ENCODE measurements at regions not wholly inside any gene's neighbourhood (a gene's known extent, or its start where the extent isn't known, plus 50 kb on each side); places are given as distances from the start of the nearest gene placed in this dataset.
"Not testable (repeated sequence)": the region's sequence is repeated elsewhere in the genome, so short reads cannot be mapped to it uniquely, and the experiment has no call there.

- Histone ChIP-seq H3K36me3 (ENCODE audit: control insufficient read depth, insufficient read depth, low read length) (no peaks in the 10 kb centered on the region), H3K27me3 (ENCODE audit: control insufficient read depth, insufficient read depth, low read length) (no peaks in the 10 kb centered on the region), H3K27ac (ENCODE audit: low read length) (no peak overlapping the region), H3K9me3 (ENCODE audit: control insufficient read depth, insufficient read depth, low read depth, low read length) (no peaks in the 10 kb centered on the region), H3K4me1 (ENCODE audit: control insufficient read depth, insufficient read depth, low read length) (no peaks in the 10 kb centered on the region), H3K4me3 (ENCODE audit: low read depth in 2 of 2, low read length in 2 of 2) (no peak overlapping the region)
- intact Hi-C loops (cut with micrococcal nuclease; ENCODE audit: unreplicated experiment) (no loop called here), in situ Hi-C loops (cut with HindIII; ENCODE audit: low pct_unique_long_range_greater_than_20kb, low sequenced_read_pairs) (no loop called here)
- no peak for TF ChIP-seq CTCF (IDR thresholded peaks at IDR 0.05)
- DNase-seq (ENCODE audit: low read depth, low spot score), result no peak
- POLR2A ChIA-PET, result no interaction called here
- CTCF ChIA-PET, result no interaction called here
- ATAC-seq, result no peak
- no TSS peak for BruUV-seq (replicated peaks)
Measured at GRCh38 chr18:8933714-8934284, 168.7 kb upstream of the NDUFV2 start.

GRCh38 chr18:8935346-8935745 lies 167.2 kb upstream of the NDUFV2 start:
- BruUV-seq (replicated peaks); H3K27me3 ChIP-seq (ENCODE audit: control insufficient read depth, insufficient read depth, low read length); DNase-seq (ENCODE audit: low read depth, low spot score); H3K27ac ChIP-seq (ENCODE audit: low read length); H3K36me3 ChIP-seq (ENCODE audit: control insufficient read depth, insufficient read depth, low read length); intact Hi-C loops (cut with micrococcal nuclease; ENCODE audit: unreplicated experiment); ATAC-seq; H3K9me3 ChIP-seq (ENCODE audit: control insufficient read depth, insufficient read depth, low read depth, low read length); H3K4me3 ChIP-seq (ENCODE audit: low read depth in 2 of 2, low read length in 2 of 2); in situ Hi-C loops (cut with HindIII; ENCODE audit: low pct_unique_long_range_greater_than_20kb, low sequenced_read_pairs); POLR2A ChIA-PET; CTCF ChIA-PET; H3K4me1 ChIP-seq (ENCODE audit: control insufficient read depth, insufficient read depth, low read length): not testable (repeated sequence)

- POLR2A ChIA-PET, result no interaction called here
- DNase-seq (ENCODE audit: low read depth, low spot score) (no peak), ATAC-seq (no peak)
- no peaks in the 10 kb centered on the region for H3K36me3 ChIP-seq (ENCODE audit: control insufficient read depth, insufficient read depth, low read length)
- BruUV-seq (replicated peaks), result no TSS peak
- no peak overlapping the region for H3K4me3 ChIP-seq (ENCODE audit: low read depth in 2 of 2, low read length in 2 of 2)
- no peaks in the 10 kb centered on the region for H3K27me3 ChIP-seq (ENCODE audit: control insufficient read depth, insufficient read depth, low read length)
- CTCF ChIA-PET, result no interaction called here
- in situ Hi-C loops (cut with HindIII; ENCODE audit: low pct_unique_long_range_greater_than_20kb, low sequenced_read_pairs) (no loop called here), intact Hi-C loops (cut with micrococcal nuclease; ENCODE audit: unreplicated experiment) (no loop called here)
- no peaks in the 10 kb centered on the region for H3K9me3 ChIP-seq (ENCODE audit: control insufficient read depth, insufficient read depth, low read depth, low read length)
- no peak for TF ChIP-seq POLR2AphosphoS5 (IDR thresholded peaks at IDR 0.05; ENCODE audit: low read depth, low read length)
- TF ChIP-seq SIN3A (IDR thresholded peaks at IDR 0.05; ENCODE audit: borderline replicate concordance, insufficient read depth, low read depth, low read length), result no peak
- TF ChIP-seq, protein P1, sequence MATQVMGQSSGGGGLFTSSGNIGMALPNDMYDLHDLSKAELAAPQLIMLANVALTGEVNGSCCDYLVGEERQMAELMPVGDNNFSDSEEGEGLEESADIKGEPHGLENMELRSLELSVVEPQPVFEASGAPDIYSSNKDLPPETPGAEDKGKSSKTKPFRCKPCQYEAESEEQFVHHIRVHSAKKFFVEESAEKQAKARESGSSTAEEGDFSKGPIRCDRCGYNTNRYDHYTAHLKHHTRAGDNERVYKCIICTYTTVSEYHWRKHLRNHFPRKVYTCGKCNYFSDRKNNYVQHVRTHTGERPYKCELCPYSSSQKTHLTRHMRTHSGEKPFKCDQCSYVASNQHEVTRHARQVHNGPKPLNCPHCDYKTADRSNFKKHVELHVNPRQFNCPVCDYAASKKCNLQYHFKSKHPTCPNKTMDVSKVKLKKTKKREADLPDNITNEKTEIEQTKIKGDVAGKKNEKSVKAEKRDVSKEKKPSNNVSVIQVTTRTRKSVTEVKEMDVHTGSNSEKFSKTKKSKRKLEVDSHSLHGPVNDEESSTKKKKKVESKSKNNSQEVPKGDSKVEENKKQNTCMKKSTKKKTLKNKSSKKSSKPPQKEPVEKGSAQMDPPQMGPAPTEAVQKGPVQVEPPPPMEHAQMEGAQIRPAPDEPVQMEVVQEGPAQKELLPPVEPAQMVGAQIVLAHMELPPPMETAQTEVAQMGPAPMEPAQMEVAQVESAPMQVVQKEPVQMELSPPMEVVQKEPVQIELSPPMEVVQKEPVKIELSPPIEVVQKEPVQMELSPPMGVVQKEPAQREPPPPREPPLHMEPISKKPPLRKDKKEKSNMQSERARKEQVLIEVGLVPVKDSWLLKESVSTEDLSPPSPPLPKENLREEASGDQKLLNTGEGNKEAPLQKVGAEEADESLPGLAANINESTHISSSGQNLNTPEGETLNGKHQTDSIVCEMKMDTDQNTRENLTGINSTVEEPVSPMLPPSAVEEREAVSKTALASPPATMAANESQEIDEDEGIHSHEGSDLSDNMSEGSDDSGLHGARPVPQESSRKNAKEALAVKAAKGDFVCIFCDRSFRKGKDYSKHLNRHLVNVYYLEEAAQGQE (IDR thresholded peaks at IDR 0.05; ENCODE audit: insufficient read depth in 1 of 2, low read depth in 2 of 2, low read length in 1 of 2), result no peak
- no peak for TF ChIP-seq CTCF (IDR thresholded peaks at IDR 0.05)
- TF ChIP-seq TCF7L2 (IDR thresholded peaks at IDR 0.05; ENCODE audit: low read depth, low read length), result no peak
- no peaks in the 10 kb centered on the region for H3K4me1 ChIP-seq (ENCODE audit: control insufficient read depth, insufficient read depth, low read length)
- H3K27ac ChIP-seq (ENCODE audit: low read length), result no peak overlapping the region
Measured at GRCh38 chr18:8936619-8937018, 165.9 kb upstream of the NDUFV2 start.

All from Panc1 (cell line).